ENCODE measurements at regions not wholly inside any gene's neighbourhood (a gene's known extent, or its start where the extent isn't known, plus 50 kb on each side); places are given as distances from the start of the nearest gene placed in this dataset.

DNA sequence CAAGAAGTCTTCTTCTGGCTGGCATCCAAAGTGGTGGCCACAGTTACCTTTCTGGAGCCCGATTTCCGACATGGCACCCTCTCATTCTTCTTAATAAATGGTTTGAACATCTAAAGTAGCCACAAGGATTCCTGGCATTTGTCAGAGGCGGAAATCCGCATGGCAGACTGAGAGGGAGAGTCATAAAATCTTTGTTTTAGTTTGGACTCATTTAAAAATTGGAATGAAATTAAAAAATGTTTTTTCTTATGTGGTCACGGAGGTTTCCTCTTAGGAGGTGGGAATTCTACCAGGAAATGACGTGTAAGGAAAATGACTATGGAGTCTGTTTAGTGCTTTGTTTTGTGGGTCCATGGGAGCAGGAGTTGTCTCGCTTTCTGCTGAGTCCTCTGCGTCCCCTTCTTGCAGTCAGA is 133.0 kb upstream of the PTCH1 start:
- Histone ChIP-seq H3K4me3 (ENCODE audit: low read depth, low read length) (no peak overlapping the region), H3K36me3 (ENCODE audit: control insufficient read depth in 2 of 2, insufficient read depth in 1 of 2, low read length in 2 of 2) (no peaks in the 10 kb centered on the region), H3K4me1 (ENCODE audit: control insufficient read depth, insufficient read depth, low read length) (no peaks in the 10 kb centered on the region), H3K9me3 (ENCODE audit: control insufficient read depth, insufficient read depth, low read depth, low read length) (no peaks in the 10 kb centered on the region), H3K27ac (ENCODE audit: extremely low read depth, low read depth, low read length) (no peak overlapping the region)
- ChIA-PET CTCF (no interaction called here), POLR2A (no interaction called here)
- TF ChIP-seq ZNF302 (tag by site-specific recombination; IDR thresholded peaks at IDR 0.05; ENCODE audit: low read depth) (no peak), ZNF530 (tag by site-specific recombination; IDR thresholded peaks at IDR 0.05; ENCODE audit: low read depth) (no peak), PRDM2 (tag by site-specific recombination; IDR thresholded peaks at IDR 0.05; ENCODE audit: borderline replicate concordance) (no peak), ZXDB (tag by site-specific recombination; IDR thresholded peaks at IDR 0.05) (no peak), SP2 (tag by site-specific recombination; IDR thresholded peaks at IDR 0.05) (no peak), ZNF426 (tag by site-specific recombination; IDR thresholded peaks at IDR 0.05) (no peak), ZNF704 (tag by site-specific recombination; IDR thresholded peaks at IDR 0.05) (no peak), SCRT1 (tag by site-specific recombination; IDR thresholded peaks at IDR 0.05; ENCODE audit: borderline replicate concordance) (no peak), GLI2 (tag by site-specific recombination; IDR thresholded peaks at IDR 0.05; ENCODE audit: borderline replicate concordance, low read depth) (no peak), ZSCAN5A (tag by site-specific recombination; IDR thresholded peaks at IDR 0.05) (no peak), MZF1 (tag by site-specific recombination; IDR thresholded peaks at IDR 0.05; ENCODE audit: borderline replicate concordance) (no peak), ZBTB1 (tag by site-specific recombination; IDR thresholded peaks at IDR 0.05) (no peak), HOXD13 (CRISPR knock-in tag; IDR thresholded peaks at IDR 0.05; ENCODE audit: borderline replicate concordance) (no peak), ZNF362 (tag by site-specific recombination; IDR thresholded peaks at IDR 0.05) (no peak), ZSCAN4 (tag by site-specific recombination; IDR thresholded peaks at IDR 0.05) (no peak)
- TF ChIP-seq, protein P1, sequence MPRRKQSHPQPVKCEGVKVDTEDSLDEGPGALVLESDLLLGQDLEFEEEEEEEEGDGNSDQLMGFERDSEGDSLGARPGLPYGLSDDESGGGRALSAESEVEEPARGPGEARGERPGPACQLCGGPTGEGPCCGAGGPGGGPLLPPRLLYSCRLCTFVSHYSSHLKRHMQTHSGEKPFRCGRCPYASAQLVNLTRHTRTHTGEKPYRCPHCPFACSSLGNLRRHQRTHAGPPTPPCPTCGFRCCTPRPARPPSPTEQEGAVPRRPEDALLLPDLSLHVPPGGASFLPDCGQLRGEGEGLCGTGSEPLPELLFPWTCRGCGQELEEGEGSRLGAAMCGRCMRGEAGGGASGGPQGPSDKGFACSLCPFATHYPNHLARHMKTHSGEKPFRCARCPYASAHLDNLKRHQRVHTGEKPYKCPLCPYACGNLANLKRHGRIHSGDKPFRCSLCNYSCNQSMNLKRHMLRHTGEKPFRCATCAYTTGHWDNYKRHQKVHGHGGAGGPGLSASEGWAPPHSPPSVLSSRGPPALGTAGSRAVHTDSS (tag by site-specific recombination; IDR thresholded peaks at IDR 0.05): no peak
